Parathyroid adenoma (tissue), 2 donors: ENCODE measurements at regions not wholly inside any gene's neighbourhood (a gene's known extent, or its start where the extent isn't known, plus 50 kb on each side); places are given as distances from the start of the nearest gene placed in this dataset.

Experiments used
- H2AFZ ChIP-seq: fragments of 300-600 bp; sonication (generic); one replicate; pipeline ENCODE4 v1.7.0; 2017; ENCODE audit warnings: antibody characterized with exemption, mild to moderate bottlenecking
- H3K27ac ChIP-seq: fragments of 300-600 bp; sonication (generic); one replicate; pipeline ENCODE4 v1.7.0; 2017
- H3K27me3 ChIP-seq: fragments of 300-600 bp; sonication (generic); one replicate; pipeline ENCODE4 v1.7.0; 2017; ENCODE audit warnings: low read length; ENCODE audit not compliant: control insufficient read depth, insufficient read depth
- H3K36me3 ChIP-seq: fragments of 300-600 bp; sonication (generic); one replicate; pipeline ENCODE4 v1.7.0; 2017; ENCODE audit warnings: low read length; ENCODE audit not compliant: control insufficient read depth, insufficient read depth
- H3K4me1 ChIP-seq: fragments of 300-600 bp; sonication (generic); one replicate; pipeline ENCODE4 v1.7.0; 2017; ENCODE audit warnings: control low read depth
- H3K4me2 ChIP-seq: fragments of 300-600 bp; sonication (generic); one replicate; pipeline ENCODE4 v1.7.0; 2017; ENCODE audit warnings: low read length
- H3K4me3 ChIP-seq: fragments of 300-600 bp; sonication (generic); one replicate; pipeline ENCODE4 v1.7.0; 2017; ENCODE audit warnings: low read depth, low read length
- H3K79me2 ChIP-seq: fragments of 300-600 bp; sonication (generic); one replicate; pipeline ENCODE4 v1.7.0; 2017; ENCODE audit warnings: control low read depth
- H3K9ac ChIP-seq: fragments of 300-600 bp; sonication (generic); one replicate; pipeline ENCODE4 v1.7.0; 2017; ENCODE audit warnings: mild to moderate bottlenecking
- H3K9me3 ChIP-seq: fragments of 300-600 bp; sonication (generic); one replicate; pipeline ENCODE4 v1.7.0; 2017; ENCODE audit warnings: low read length; ENCODE audit not compliant: control insufficient read depth
- CTCF ChIP-seq: fragments of 300-600 bp; sonication (generic); IDR thresholded peaks from one replicate; pipeline ENCODE4 v1.7.0; 2017; ENCODE audit warnings: antibody characterized with exemption, mild to moderate bottlenecking
- donor health status: primary hyperparathyroidism.

- Histone ChIP-seq H3K27me3 (no peaks in the 10 kb centered on the region), H3K4me3 (no peak overlapping the region), H3K36me3 (no peaks in the 10 kb centered on the region), H3K79me2 (no peaks in the 10 kb centered on the region), H3K9me3 (no peaks in the 10 kb centered on the region), H2AFZ (no peak overlapping the region), H3K4me2 (no peak overlapping the region), H3K27ac (no peak overlapping the region), H3K9ac (no peak overlapping the region), H3K4me1 (no peaks in the 10 kb centered on the region)
- TF ChIP-seq CTCF, result no peak
Observed at GRCh38 chr7:112594397-112594796, 113.6 kb downstream of the LSMEM1 start.

- Histone ChIP-seq H3K36me3 (no peaks in the 10 kb centered on the region), H3K27me3 (no peaks in the 10 kb centered on the region), H3K79me2 (no peaks in the 10 kb centered on the region), H3K4me3 (no peak overlapping the region), H2AFZ (no peak overlapping the region), H3K9ac (no peak overlapping the region), H3K27ac (no peak overlapping the region), H3K9me3 (no peaks in the 10 kb centered on the region), H3K4me1 (no peaks in the 10 kb centered on the region), H3K4me2 (no peak overlapping the region)
- TF ChIP-seq CTCF, result no peak
Observed at GRCh38 chr7:112596260-112596659, 115.5 kb downstream of the LSMEM1 start.

- Histone ChIP-seq H3K4me3 (no peak overlapping the region), H3K4me1 (no peaks in the 10 kb centered on the region), H2AFZ (no peak overlapping the region), H3K27ac (no peak overlapping the region), H3K79me2 (no peaks in the 10 kb centered on the region), H3K36me3 (no peaks in the 10 kb centered on the region), H3K27me3 (no peaks in the 10 kb centered on the region), H3K4me2 (no peak overlapping the region), H3K9me3 (no peaks in the 10 kb centered on the region), H3K9ac (no peak overlapping the region)
- no peak for TF ChIP-seq CTCF
Observed at GRCh38 chr7:112596981-112597380, 116.2 kb downstream of the LSMEM1 start.

- Histone ChIP-seq H3K4me3 (no peak overlapping the region), H3K4me1 (no peaks in the 10 kb centered on the region)
Observed at GRCh38 chr7:112603673-112604072, 122.9 kb downstream of the LSMEM1 start.

More at GRCh38 chr7:112603673-112604072, 122.9 kb downstream of the LSMEM1 start:
- Histone ChIP-seq H3K27me3 (no peaks in the 10 kb centered on the region), H2AFZ (no peak overlapping the region), H3K27ac (no peak overlapping the region), H3K79me2 (no peaks in the 10 kb centered on the region), H3K36me3 (no peaks in the 10 kb centered on the region), H3K4me2 (no peak overlapping the region), H3K9me3 (no peaks in the 10 kb centered on the region), H3K9ac (no peak overlapping the region)
- no peak for TF ChIP-seq CTCF
